ENCODE measurements at regions not wholly inside any gene's neighbourhood (a gene's known extent, or its start where the extent isn't known, plus 50 kb on each side); places are given as distances from the start of the nearest gene placed in this dataset.
"Not testable (repeated sequence)": the region's sequence is repeated elsewhere in the genome, so short reads cannot be mapped to it uniquely, and the experiment has no call there.

DNA sequence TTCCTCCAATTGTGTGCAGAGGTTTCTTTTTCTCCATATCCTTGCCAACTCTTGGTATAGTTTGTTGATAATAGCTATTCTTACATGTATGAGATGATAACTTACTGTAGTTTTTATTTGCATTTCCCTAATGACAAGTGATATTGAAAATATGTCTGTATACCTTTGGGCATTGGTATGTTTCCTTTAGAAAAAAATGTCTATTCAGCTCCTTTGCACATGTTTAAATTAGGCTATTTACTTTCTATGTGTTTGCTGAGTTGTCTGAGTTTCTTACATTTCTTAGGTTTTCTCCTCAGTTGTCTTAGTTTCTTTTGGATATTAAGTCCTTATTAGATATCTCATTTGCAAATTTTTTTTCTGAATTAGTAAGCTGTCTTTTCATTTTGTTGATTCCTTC lies 487.3 kb upstream of the EPHA5 start:
- DNase-seq (ENCODE audit: low read depth): no peak

DNA sequence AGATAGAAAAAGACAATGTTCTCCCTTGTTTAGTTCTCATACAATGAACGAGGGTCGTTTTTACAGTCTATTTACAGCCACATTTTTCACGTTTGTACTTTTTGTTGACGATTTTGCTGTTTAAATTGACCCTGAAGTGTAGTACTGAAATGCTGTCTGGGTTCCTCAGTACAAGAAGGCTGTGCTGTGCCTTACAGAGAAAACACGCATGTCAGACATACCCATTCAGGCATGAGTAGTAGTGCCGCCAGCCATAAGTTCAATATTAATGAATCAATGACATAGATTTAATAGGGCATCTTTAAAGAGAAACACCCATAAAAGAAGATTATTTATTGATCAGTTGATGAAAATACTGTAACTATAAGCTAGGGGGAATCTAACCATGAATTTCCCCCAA lies 459.8 kb upstream of the EPHA5 start:
- DNase-seq (ENCODE audit: low read depth): no peak

GRCh38 chr4:66123831-66124413 lies 453.6 kb upstream of the EPHA5 start:
- no peak for DNase-seq (ENCODE audit: low read depth)

GRCh38 chr4:66123190-66123589 lies 452.9 kb upstream of the EPHA5 start:
- DNase-seq (ENCODE audit: low read depth): no peak

- not testable (repeated sequence) for DNase-seq (ENCODE audit: low read depth)
Measured at GRCh38 chr4:66115231-66115630, 444.9 kb upstream of the EPHA5 start.

- DNase-seq (ENCODE audit: low read depth): no peak
Measured at GRCh38 chr4:66108898-66109297, 438.6 kb upstream of the EPHA5 start.

DNA sequence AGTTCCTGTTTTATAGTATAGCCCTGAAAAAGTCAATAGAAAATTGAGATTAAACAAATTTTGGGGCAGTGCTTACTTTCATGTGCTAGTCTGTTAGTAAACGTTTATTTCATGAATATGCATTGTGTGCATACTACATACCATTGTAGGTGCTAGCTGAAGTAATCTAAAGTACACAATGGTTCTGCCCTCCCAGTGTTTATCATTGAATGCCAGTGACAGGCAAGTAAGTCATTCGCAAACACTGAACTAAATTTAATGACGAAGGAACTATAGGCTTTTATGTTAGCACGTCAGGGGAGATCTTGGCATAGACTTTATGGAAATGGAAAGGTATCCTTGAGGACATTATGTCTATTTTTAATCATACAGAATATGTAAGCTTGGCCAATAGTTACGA lies 426.9 kb upstream of the EPHA5 start:
- DNase-seq (ENCODE audit: low read depth): no peak

DNA sequence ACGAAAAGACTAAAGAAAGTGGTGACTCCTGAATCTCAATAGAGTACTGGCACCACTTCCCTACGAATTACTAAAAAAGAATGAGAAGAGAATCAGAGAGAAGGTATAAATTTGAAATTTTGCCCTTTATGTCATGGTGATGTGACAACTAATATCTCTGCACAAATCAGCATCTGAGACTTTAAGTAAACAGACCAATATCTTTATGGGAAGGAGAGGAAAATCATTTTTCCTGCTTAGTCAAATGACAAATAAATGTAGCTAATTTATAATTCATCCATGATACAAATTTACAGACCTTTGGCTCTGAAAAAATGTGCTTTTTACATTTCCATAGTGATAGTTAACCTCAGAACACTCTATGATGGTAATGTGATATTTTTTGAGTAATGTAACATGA lies 424.8 kb upstream of the EPHA5 start:
- DNase-seq (ENCODE audit: low read depth): no peak

- no peak for DNase-seq (ENCODE audit: low read depth)
Measured at GRCh38 chr4:66094070-66094469, 423.8 kb upstream of the EPHA5 start.

- DNase-seq (ENCODE audit: low read depth): no peak
Measured at GRCh38 chr4:66091786-66092185, 421.5 kb upstream of the EPHA5 start.

GRCh38 chr4:66073961-66074360 lies 403.7 kb upstream of the EPHA5 start:
- no peak for DNase-seq (ENCODE audit: low read depth)

GRCh38 chr4:66071911-66072310 lies 401.6 kb upstream of the EPHA5 start:
- no peak for DNase-seq (ENCODE audit: low read depth)

DNA sequence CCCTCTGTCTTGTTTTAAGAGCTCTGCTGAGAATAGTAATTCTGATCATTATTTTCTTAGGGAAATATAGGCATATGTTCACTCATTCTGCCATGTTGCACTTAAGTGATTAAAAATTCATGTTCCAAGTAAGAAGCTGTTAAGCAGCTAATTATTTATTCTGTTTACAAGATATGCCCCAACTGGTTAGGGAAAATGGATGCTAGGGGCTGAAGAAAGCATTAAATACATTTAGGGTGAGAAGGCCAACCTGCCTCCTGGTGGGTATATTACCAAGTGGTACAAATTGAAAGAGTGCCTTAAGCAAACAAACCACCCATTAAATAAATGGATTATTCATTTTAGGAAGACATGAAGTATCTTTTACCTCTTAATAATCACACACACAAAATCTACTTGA lies 392.6 kb upstream of the EPHA5 start:
- DNase-seq (ENCODE audit: low read depth): no peak

DNA sequence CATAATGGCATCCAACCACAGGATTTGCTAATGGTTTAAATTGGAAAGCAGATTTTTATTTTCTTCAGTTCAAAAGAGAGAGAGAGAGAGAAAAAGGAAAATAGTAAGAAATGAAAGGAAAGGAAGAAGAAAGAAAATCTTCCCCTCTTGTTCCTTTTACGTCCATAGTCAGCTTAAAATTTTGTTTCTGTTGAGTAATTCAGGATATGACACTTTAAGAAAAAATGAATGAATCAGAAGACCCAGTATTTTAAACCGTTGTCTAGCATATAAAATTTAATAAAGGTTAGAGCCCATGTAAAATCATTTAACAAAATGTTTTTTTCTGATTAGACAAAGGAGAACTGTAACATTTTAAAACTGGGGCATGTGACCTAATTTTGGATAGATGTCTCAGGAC lies 391.8 kb upstream of the EPHA5 start:
- no peak for DNase-seq (ENCODE audit: low read depth)

- DNase-seq (ENCODE audit: low read depth): no peak
Measured at GRCh38 chr4:66059556-66059955, 389.3 kb upstream of the EPHA5 start.

DNA sequence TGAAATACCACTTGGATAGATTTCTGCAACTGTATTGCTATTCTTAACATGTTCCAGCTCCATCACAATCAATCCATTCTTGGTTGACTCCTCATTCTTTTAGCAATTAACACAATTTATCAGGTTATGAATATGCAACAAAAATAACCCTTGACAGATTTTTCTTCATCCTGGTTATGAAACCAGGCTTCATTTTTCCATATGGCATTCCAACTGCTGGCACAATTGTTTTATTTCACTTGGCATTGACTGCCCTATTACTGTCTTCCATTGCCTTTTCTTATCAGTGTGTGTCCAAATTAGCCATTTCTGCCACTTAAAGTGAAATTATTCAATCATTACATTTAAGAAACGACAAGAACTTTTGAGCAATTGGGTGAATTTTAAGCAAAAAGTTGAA lies 388.8 kb upstream of the EPHA5 start:
- DNase-seq (ENCODE audit: low read depth): no peak

DNA sequence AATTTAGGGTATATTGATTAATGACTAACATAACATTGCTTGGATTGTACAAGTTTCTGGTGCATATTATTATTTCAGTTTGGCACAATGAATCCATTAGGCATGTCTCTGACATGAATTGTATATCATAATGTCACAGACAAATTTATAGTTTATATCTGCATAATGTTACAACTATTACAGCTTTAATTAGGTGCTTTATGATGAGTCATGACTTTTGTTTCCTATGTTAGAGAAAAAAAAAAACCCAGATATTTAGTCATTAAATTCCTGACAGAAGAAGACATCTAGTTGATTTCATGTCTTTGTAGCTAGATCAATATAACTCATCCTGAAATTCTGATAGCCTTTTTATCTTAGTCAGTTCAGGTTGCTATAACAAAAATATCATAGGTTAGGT lies 385.7 kb upstream of the EPHA5 start:
- no peak for DNase-seq (ENCODE audit: low read depth)

DNA sequence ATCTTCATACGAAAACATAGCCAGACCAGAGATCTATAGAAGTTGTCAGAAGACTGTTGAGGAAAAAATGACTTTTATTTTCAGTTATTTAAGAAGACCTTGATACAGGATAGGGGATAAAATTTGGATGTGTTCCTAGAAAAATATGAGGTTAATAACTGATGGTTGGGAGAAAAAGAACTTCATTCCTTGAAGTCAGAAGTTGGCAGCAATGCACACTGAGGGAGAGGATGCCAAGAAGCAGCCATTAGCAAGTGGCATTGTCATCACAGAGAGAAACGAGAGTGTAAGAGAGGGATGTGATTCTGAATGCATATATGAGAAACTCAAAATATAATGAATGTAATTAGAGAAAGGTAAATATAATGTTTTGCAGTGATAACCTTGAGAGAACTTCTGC lies 382.1 kb upstream of the EPHA5 start:
- no peak for DNase-seq (ENCODE audit: low read depth)

- no peak for DNase-seq (ENCODE audit: low read depth)
Measured at GRCh38 chr4:66048861-66049260, 378.6 kb upstream of the EPHA5 start.

DNA sequence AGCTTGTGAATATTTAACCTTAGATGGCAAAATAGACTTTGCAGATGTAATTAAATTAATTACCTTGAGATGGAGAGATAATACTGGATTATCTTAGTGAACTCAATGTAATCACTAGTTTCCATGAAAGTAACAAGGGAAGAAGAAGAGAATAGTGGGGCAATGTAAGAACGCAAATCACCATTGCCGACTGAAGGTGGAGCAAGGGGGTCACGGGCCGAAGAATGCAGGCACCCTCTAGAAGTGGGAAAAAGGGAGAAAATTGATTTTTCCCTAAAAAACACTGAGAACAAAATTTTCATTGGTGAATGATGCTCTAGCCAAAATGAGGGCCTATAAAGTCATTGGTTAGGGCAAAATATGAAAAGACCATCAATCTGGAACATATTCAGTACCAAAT lies 375.6 kb upstream of the EPHA5 start:
- DNase-seq (ENCODE audit: low read depth): no peak

DNA sequence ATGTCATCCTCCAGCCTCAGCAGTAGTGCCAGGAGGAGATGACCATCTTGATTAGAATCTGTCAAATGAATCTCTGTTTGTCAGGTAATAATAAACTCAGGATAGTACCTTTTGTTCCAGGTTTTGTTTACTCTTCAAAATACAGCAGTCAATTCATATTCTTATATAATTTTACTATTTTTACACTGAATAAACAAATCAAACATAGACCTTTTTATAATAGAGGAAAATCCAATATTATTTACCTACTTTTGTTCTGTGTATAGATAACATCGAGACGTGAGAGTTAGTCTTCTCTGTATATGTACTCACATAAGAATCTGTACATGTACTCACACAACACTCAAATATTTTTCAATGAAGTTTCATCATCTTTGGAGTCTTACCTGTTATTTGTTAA lies 365.4 kb upstream of the EPHA5 start:
- no peak for DNase-seq (ENCODE audit: low read depth)

DNA sequence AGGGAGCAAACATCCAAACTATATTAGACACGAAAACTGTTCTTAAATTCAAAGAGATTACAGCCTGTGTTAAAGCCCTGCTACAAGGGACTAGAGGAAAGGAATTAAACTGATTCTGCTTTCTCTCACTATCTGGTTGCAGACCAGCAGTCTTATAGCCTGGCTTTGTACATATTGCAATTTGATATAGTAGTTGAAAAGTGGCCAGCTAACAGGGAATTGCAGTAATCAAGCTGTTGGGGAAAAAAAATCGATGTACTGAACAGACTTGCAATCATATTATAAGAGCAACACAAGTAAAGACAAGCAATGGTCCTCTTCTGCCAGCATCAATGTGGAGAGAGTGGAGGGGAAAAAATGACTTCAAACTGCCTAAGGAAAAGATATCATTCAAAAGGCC lies 364.4 kb upstream of the EPHA5 start:
- DNase-seq (ENCODE audit: low read depth): no peak

- DNase-seq (ENCODE audit: low read depth): no peak
Measured at GRCh38 chr4:66034262-66034661, 364.0 kb upstream of the EPHA5 start.

- no peak for DNase-seq (ENCODE audit: low read depth)
Measured at GRCh38 chr4:66032571-66032970, 362.3 kb upstream of the EPHA5 start.

GRCh38 chr4:66028668-66029067 lies 358.4 kb upstream of the EPHA5 start:
- DNase-seq (ENCODE audit: low read depth): no peak

Measured in stimulated activated CD8-positive, alpha-beta memory T cell treated with anti-CD3 and anti-CD28 coated beads, Interleukin-7, amount 100 ng/mL, for 24 hours (primary cell).